HG03097 (cell line): ENCODE measurements at regions not wholly inside any gene's neighbourhood (a gene's known extent, or its start where the extent isn't known, plus 50 kb on each side); places are given as distances from the start of the nearest gene placed in this dataset.

Experiments
- ATAC-seq: cut with Tn5 transposase; IDR thresholded peaks from one replicate; pipeline ENCODE4 v1.9.1; 2021; ENCODE audit not compliant: unreplicated experiment, low FRiP score

DNA sequence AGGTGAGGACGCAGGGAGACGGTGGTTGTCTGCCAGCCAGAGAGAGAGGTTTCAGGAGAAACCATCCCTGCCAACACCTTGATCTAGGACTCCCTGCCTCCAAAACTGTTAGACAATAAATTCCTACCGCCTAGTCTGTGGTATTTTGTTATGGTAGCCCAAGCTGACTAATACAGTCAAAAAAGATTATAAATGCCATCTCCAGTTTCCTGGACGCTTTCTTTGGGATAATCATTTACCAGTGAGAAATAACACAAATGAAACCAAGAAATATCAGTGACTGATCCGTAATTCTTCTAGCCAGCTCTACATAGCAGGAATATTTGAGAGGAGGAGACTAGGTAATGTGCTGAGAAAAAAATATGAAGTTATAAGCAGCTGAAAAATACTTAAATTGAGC, 707.8 kb upstream of the LMCD1 start:
- no peak for ATAC-seq

DNA sequence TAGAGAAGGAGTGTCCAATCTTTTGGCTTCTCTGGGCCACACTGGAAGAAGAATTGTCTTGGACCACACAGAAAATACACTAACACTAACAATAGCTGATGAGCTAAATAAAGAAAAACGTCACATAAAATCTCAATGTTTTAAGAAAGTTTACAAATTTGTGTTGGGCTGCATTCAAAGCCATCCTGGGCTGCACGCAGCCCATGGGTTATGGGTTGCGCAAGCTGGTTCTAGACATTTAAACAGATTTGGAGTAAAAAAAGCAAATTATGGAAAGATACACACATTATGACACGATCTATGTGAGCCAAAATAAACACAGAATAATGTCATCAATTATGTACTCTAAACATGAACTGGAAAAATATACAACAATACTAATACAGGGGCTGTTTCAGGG, 703.3 kb upstream of the LMCD1 start:
- no peak for ATAC-seq

DNA sequence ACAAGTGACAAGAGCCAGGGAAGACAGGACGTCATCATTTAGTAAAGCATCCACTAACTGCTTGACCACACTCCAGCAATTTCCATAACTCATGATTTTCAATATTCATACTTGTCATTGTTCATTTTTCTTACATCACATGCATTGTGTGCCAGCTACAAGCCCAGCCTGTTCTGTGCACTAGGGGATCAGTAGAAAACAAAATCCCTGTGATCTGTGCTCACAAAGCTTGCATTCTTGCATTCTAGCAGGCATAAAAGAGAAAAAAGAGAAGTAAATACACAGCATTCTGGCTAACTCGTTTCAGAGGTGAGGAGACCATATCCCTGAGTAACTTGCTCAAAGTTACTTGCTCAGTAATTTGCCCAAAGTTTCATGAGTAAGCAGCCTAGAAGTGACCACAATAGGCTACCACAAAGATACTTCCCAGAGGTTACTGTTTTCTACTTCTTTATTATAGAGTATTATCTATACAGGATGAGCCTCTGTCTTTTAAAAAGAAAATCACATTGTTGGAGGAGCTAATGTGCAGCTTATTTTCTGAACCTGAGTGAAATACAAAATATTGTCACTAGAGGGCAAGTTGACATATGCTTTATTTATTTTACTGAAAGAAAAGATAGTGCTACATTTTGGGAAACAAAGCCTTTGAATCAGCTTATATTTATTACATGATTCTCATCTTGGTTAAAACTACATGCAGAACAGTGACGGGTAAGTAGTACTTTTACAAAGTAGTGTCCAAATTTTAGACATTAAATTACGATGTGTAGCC, 701.4 kb upstream of the LMCD1 start:
- no peak for ATAC-seq

DNA sequence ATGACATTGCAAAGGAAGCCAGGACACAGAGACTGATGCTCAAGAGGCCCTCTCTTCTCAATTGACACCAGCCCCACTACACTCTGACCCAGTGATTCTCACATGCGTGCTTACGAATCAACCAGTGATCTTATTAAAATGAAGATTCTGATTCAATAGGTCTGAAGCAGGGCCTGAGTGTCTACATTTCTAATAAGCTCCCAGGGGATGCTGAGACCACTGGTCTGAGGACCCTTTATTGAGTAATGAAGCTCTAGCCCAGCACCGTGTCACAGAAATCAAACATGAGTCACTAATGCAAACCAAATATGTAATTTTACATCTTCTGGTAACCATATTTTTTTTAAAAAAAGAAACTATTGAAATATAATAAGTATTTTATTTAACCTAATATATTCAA, 689.1 kb upstream of the LMCD1 start:
- ATAC-seq = no peak

DNA sequence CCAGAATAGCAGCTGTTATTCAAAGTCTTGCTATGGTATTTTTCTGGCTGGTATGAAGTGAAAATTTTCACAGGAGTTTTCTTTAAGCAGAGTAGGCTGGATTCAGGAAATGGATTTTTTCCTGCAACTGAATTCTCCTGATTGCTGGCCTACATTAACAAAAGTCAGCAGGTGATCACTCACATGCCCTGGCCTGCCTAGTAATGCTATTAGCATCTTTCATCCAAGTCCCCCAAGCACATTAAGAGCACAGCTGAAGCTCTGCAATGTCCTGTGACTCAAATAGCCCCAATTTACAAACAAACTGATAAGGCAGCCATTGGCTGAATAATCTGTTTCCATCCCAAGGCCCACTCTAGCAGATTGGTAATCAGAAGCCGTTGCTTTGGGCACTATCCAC, 688.3 kb upstream of the LMCD1 start:
- ATAC-seq = no peak

DNA sequence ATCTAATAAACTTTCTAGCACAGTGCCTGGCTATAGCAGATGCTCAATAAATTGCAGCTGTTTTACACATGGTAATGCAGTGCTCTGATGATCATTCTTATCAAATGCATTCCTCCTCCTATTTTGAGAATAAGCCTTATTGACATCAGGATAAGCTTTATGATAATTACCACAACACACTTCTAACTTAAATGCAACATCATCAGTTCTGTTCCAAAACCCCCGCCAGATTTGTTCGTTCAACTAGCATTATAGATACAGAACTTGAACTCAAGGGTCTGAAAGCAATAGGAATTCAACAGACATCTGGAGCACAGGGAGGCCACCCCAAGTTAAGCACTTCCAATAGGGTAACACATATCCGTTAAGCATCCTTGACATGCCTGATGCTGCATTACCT, 684.4 kb upstream of the LMCD1 start:
- ATAC-seq = no peak

DNA sequence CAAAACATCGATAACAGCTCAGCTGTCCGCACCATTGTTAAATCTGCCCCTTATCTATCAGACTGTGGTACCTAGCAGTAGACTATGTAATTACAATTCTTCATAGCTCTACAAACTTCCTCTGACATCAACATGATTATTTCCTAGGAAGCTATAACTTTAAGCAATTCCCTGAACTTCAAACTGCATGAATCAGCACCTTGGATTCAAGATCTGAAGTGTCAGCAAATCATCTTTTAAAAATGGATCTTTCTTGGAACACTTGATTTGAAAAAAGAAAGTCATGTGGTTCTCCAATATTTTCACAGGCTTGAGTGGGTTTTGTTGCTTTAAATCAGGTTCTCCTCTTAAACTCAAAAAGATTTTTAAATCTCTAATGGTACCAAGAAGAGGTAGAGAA, 680.7 kb upstream of the LMCD1 start:
- no peak for ATAC-seq

DNA sequence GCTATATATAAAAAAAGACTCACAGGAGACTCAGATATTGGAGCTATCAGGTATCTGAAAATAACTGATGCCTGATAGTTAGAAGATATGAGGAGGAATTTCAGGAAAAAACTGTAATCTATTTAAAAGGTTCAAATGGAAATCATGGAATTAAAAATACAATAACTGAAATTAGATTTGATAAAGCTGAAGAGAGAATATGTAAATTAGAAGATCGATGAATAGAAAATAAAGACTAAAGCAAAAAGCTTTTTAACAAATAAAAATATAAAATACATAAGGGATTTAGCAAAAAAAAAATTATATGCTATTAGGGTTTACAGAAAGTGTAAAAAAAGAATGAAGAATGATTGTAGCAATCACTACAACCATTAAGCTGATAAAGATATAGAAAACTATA, 679.8 kb upstream of the LMCD1 start:
- no peak for ATAC-seq

DNA sequence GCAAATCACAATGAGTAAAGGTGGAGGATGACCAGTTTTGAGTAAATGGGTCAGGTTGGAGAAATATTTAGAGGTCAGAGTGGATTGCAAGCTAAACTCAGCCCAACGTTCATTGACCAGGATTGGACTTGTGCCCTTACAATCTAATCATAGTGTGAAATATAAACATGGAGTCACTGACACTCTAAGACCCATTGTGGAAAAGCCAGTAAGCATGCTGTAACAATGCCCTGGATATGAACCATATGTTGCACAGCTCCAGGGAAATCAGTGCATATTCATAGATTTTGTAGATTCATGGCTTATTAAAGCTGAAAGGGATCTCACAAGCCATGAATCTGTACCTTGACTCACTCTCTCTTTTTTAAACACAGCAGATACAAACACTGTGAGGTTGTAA, 660.2 kb upstream of the LMCD1 start:
- no peak for ATAC-seq

DNA sequence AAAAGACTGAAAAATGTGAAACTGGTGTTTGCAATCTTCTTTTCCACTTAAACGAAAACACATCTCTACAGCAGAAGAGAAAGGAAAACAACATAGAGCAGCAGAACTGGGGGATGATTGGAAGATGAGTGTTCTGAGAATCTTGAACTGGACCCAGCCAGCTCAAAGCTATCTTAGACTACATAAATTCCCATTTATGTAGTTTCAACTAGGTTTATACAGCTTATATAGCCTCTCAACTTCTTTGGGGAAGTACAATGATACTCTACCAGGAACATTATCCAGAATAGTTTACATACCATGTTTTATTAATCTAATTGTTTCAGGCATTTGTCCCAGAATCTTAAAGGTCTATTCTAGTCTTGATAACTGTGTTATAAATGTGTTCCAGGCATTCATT, 658.2 kb upstream of the LMCD1 start:
- no peak for ATAC-seq

DNA sequence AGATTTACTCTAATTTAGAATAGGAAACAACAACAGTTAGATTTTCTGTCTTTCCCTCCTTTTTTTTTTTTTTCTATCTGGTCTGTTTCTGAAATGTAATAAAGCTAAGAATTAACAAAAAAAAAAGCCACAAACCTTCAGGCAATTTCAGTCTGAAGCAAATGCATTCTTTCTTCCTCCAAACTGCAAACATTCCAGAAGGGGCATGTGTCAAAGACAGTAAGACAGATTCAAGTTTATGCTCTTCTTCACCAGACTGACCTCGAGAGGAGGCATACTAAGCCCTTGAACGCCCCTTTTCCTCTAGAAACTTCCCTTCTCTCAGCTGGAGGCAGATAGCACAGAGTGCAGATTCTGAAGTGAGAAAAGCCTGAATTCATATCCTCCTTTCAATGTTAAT, 654.6 kb upstream of the LMCD1 start:
- no peak for ATAC-seq

DNA sequence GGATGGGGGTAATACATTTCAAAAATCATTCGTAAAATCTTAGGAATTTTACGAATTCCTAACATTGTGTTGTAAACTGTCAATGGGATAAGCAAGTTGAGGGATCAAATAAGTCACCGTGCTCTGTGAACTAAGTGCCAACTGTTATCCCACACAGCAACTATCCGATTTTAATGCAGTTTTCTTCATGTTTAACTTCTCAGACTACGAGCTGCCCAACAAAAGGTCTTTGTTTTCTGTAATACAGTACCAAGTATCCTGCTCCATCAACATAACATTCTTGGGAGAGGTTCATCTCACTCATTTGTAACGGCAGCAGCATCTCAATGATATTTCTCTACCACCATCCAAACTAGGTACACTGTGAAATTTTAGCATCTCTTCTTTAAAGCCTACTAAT, 654.1 kb upstream of the LMCD1 start:
- ATAC-seq = no peak

DNA sequence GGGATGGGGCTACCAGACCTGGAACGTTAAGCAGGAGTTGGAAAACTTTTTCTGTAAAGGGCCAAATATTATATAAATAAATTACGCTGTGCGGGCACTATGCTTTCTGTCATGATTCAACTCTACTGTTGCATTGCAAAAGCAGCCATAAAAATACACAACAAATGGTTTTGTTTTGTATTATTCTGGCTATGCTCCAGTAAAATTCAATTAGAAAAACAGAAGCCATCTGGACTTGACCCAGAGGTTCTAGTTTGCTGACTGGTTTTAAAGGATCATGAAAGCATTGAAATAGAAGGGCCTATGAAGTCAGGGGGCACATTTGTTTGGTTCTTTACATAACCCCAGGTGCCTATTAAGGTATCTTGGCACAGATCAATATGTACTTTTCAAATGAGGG, 647.4 kb upstream of the LMCD1 start:
- no peak for ATAC-seq

DNA sequence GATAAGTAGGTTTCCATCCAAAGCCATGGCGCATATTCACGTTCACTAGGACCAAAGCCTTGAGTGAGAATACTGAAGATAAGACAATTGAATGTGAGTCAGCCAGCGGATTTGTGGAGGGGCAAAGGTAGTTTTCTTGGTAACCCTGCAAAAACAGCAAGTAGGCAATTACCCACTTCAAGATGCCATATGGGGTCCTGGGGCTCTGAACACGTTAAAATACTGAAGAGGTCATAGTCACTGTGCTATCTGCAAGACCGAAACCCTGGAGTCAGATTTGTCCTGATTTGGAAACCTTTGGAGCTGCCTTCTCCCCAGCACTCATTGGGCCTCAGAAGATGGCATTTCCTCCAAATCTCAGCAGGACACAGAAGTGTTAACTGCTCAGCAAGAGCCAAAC, 646.9 kb upstream of the LMCD1 start:
- no peak for ATAC-seq

DNA sequence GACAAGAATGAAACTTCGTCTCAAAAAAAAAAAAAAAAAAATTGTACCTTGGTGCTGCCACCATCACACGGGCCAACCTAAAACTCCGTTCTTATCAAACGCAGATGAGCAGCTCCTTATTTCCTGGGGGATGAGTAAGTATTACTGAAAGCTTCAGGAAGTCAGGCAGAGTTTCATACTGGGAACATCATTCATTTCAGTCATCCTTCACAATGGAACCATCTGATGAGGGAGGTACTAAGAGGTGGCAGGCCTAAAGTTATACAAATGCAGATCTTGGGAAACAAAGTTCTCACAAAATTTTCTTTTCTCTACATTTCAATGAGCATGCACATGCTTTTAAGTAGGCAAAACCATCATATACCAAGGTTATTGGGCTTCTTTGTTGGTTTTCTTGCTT, 636.0 kb upstream of the LMCD1 start:
- no peak for ATAC-seq

DNA sequence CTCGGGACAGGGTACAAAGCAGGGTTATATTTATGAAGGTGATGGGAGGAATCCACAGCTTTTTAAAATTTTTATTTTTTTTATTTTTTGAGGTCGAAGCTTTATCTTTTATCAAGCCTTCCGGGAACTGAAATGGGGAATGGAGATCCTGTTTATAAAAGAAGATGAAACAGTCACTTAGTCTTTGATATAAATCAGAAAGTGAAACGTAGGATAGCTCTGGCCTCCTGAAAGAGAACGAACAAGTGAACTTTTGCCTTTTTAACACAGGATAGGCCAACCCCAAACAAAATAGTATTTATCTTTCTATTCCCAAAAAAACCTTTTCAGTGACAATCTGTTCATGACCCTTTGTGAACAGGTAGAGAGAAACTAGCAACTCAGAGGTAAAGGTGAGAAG, 634.0 kb upstream of the LMCD1 start:
- ATAC-seq = no peak

DNA sequence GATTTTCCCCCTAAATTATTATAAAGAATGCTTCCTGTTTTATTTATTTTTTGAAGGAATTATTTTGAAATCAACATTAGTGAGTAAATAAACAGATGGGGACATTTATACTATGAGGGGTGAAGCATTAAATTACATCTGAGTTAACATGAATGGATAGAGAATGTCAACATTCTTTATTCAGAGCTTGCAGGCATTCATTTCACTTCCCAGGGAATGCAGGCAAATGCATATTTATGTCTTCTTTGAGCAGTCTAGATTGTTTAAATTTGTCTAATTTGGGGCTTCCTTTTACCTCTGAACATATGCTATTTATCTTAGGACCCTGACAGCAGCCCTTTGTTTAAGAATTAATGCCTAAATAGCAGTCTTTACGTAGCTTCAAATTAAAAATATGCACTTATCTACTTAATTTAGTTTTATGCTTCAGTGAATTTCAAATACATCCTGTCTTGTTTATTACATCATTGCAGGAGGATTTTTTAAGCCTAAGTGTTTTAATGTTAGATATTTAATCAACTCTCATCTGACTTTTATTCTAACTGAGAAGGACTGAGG, 630.5 kb upstream of the LMCD1 start:
- no peak for ATAC-seq

DNA sequence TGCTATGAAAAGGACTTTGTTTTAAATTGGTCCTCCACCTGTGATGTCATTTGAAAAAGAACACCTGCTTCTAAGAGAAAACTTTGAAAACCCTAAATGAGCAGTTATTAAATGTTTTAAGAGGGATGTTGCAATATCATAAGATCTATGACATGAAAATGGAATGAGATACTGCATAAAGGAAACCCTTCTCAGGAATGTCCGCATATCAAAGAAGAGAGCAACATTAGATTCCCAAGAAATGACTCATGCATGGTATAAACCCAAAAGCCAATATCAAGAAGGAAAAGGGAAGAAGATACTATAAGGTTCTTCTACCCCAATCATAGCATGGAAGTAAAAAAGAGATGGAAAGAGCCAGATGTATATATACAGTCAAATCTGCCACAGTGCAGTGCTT, 627.5 kb upstream of the LMCD1 start:
- no peak for ATAC-seq

DNA sequence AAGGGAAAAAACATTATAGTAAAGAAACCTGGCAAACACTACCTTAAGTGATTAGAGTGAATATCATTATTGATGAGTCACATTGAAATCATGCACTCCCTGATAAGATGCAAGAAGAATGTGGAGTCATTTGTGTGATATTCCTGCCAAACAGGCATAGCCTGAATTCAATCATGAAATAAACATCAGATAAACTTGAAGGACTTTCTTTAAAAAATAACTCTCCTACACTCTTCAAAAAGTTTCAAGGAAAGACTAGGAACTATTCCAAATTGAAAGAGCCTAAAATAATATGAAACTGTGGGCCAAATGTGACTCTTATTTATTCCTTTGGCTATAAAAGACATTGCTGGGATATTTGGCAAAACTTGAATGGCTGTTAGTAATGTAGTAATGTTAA, 625.7 kb upstream of the LMCD1 start:
- ATAC-seq = no peak

DNA sequence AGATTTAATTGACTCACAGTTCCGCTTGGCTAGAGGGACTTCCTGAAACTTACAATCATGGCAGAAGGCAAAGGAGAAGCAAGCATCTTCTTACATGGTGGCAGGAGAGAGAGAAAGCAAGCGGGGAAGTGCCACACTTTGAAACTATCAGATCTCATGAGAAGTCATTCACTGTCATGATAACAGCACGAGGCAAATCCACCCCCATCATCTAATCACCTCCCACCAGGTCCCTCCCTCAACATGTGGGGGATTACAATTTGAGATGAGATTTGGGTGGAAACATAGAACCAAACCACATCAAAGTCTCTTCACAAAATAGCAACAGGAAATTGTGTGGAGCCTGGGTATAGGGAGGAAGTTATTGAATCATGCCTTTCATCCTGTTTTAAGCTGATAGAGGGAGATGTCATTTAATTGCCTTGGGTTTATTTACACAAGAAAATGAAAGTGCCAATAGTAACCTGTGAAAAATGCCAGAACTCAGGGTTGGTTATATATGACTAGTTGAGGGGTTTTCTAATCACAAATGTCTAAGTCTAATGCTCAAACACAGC, 624.8 kb upstream of the LMCD1 start:
- no peak for ATAC-seq

DNA sequence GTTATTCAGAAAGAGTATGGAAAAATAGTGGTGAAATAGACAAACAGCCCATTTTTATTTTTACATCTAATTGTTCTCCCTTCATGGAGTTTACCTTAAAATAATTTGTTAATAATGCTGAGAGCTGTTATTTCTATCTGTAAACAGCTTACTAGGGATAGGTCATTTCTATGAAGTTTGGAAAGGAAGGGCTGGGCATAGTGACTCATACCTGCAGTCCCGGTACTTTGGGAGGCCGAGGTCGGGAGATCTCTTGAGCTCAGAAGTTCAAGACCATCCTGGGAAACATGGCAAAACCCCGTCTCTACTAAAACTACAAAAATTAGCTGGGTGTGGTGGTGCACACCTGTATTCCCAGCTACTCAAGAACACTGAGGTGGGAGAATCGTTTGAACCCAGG, 624.3 kb upstream of the LMCD1 start:
- no peak for ATAC-seq

DNA sequence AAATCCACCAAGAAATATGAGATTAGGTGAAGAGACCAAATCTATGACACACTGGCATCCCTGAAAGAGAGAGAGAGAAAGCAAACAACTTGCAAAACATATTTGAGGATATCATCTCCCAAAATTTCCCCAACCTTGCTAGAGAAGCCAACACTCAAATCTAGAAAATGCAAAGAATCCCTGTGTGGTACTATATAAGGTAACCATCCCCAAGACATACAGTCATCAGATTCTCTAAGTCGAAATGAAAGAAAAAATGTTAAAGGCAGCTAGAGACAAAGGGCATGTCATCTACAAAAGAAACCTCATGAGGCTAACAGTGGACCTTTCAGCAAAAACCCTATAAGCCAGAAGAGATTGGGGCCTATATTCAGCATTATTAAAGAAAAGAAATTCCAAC, 622.1 kb upstream of the LMCD1 start:
- ATAC-seq = no peak

DNA sequence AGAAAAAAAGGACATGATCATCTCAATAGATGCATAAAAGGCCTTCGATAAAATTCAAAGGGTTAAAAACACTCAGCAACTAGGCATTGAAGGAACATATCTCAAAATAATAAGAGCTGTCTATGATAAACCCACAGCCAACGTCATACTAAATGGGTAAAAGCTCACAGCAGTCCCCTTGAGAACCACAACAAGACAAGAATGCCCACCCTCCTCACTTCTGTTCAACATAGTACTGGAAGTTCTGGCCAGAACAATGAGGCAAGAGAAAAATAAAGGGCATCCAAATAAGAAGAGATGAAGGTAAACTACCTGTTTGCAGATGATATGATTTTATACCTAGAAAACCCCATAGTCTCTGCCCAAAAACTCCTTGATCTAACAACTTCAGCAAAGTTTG, 619.7 kb upstream of the LMCD1 start:
- no peak for ATAC-seq
